ENCODE measurements at regions not wholly inside any gene's neighbourhood (a gene's known extent, or its start where the extent isn't known, plus 50 kb on each side); places are given as distances from the start of the nearest gene placed in this dataset.

DNA sequence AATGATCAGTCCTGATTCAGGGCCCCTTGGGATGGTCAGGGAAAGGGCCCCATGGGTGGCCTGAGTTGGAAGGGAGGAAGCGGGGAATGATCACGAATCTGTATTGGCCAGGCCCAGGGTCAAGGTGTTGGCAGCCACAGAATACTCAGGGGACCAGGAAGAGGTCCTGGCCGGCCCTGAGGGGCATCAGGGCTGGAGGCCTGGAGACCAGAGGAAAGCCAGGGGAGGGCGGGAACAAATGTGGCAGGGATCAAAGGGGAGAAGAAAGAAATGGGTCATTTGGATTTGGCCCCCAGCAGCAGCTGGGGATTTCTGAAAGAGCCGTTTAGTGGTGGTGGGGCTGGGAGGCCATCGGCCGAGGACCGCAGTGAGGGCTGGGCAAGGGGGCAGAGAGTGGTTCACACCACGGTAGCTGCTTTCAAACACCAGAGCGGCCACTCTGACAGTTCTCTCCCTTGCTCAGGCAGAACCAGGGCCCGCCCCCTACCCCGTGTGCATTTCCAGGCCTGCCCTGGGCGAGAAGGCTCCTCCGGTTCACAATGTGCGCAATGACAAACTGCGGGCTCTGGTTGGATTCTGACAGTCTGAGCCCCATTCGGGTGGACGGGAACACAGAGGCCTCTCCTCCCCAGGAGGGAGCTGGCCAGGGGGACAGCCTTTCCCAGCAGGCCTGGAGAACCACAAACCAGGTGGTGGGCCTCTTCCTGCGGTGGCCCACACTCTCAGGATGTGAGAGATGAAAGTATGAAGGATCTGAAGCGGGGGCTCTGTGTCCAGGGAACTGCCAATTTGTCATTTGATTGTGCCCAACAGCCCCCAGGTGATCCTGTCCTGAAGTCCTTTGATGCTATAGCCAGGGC lies 220.3 kb upstream of the IER5L start:
- TF ChIP-seq CTCF (IDR thresholded peaks at IDR 0.05): no peak
- no peak for TF ChIP-seq POLR2A (IDR thresholded peaks at IDR 0.05)
